ENCODE measurements at regions not wholly inside any gene's neighbourhood (a gene's known extent, or its start where the extent isn't known, plus 50 kb on each side); places are given as distances from the start of the nearest gene placed in this dataset.
"Not testable (repeated sequence)": the region's sequence is repeated elsewhere in the genome, so short reads cannot be mapped to it uniquely, and the experiment has no call there.

- DNase-seq (ENCODE audit: low read depth) = not testable (repeated sequence)
Measured at GRCh38 chr10:30697221-30697620, 67.7 kb upstream of the LYZL2 start.

GRCh38 chr10:30696416-30697185 lies 67.0 kb upstream of the LYZL2 start:
- not testable (repeated sequence) for DNase-seq (ENCODE audit: low read depth)

- peak; percentile 48 for DNase-seq (ENCODE audit: low read depth)
Measured at GRCh38 chr10:30695481-30696236, 66.1 kb upstream of the LYZL2 start.

GRCh38 chr10:30694518-30695228 lies 65.1 kb upstream of the LYZL2 start:
- DNase-seq (ENCODE audit: low read depth) = no peak

- no peak for DNase-seq (ENCODE audit: low read depth)
Measured at GRCh38 chr10:30691639-30692015, 62.1 kb upstream of the LYZL2 start.

- not testable (repeated sequence) for DNase-seq (ENCODE audit: low read depth)
Measured at GRCh38 chr10:30690948-30691638, 61.5 kb upstream of the LYZL2 start.

- no peak for DNase-seq (ENCODE audit: low read depth)
Measured at GRCh38 chr10:30688456-30688855, 58.9 kb upstream of the LYZL2 start.

- peak; percentile 63 for DNase-seq (ENCODE audit: low read depth)
Measured at GRCh38 chr10:30687698-30688213, 58.2 kb upstream of the LYZL2 start.

- DNase-seq (ENCODE audit: low read depth) = no peak
Measured at GRCh38 chr10:30686708-30687107, 57.2 kb upstream of the LYZL2 start.

- DNase-seq (ENCODE audit: low read depth) = no peak
Measured at GRCh38 chr10:30683496-30683895, 53.9 kb upstream of the LYZL2 start.

- DNase-seq (ENCODE audit: low read depth) = not testable (repeated sequence)
Measured at GRCh38 chr10:30682377-30683199, 53.0 kb upstream of the LYZL2 start.

- no peak for DNase-seq (ENCODE audit: low read depth)
Measured at GRCh38 chr10:30680908-30681307, 51.4 kb upstream of the LYZL2 start.

Measured in T follicular helper cell (primary cell).